Stomach (tissue), 4 donors: ENCODE measurements at regions not wholly inside any gene's neighbourhood (a gene's known extent, or its start where the extent isn't known, plus 50 kb on each side); places are given as distances from the start of the nearest gene placed in this dataset.
"Not testable (repeated sequence)": the region's sequence is repeated elsewhere in the genome, so short reads cannot be mapped to it uniquely, and the experiment has no call there.

Experiments used
- CTCF ChIP-seq, 7 experiments: fragments of 450-650 bp in 4 of 7; fragments of 200-600 bp in 3 of 7; sonication (generic) in 3 of 7; IDR thresholded peaks; one replicate each; pipeline ENCODE4 v1.5.1; 2016 to 2019; ENCODE audit warnings: antibody characterized with exemption in 7 of 7, control low read depth in 2 of 7, mild to moderate bottlenecking in 1 of 7
- POLR2A ChIP-seq, 4 donors: fragments of 450-650 bp; IDR thresholded peaks; one replicate each; pipeline ENCODE4 v1.6.1; 2016; ENCODE audit warnings: antibody characterized with exemption in 4 of 4, control low read depth in 2 of 4, mild to moderate bottlenecking in 1 of 4, moderate library complexity in 1 of 4
- POLR2AphosphoS5 ChIP-seq, 3 donors: sonication (generic); formaldehyde crosslinking; IDR thresholded peaks; one replicate each; pipeline ENCODE4 v1.6.1; 2016; ENCODE audit warnings: antibody characterized with exemption in 3 of 3

- TF ChIP-seq CTCF, POLR2A, POLR2AphosphoS5 (IDR thresholded peaks at IDR 0.05): not testable (repeated sequence)
These were observed 76.5 kb upstream of the LINC00632 start for GRCh38 chrX:140633105-140633504.
